ENCODE measurements at regions not wholly inside any gene's neighbourhood (a gene's known extent, or its start where the extent isn't known, plus 50 kb on each side); places are given as distances from the start of the nearest gene placed in this dataset.

GRCh38 chr1:238129677-238130076, 239.0 kb upstream of the ZP4 start:
- Histone ChIP-seq H3K79me1 (ENCODE audit: insufficient read depth, low read depth, low read length, poor library complexity, severe bottlenecking) (no peaks in the 10 kb centered on the region), H3K79me2 (ENCODE audit: insufficient read depth, low read length) (no peaks in the 10 kb centered on the region), H3K4me2 (ENCODE audit: insufficient read depth, insufficient read length, low read length) (no peak overlapping the region), H2BK12ac (ENCODE audit: insufficient read length, low read depth, low read length) (no peak overlapping the region), H3K27me3 (ENCODE audit: insufficient read depth, low read length) (no peaks in the 10 kb centered on the region), H3K4me1 (ENCODE audit: insufficient read depth, low read length) (peaks cover 2% of the 10 kb centered on the region; the same call in 1 of the 2 replicates), H3K14ac (ENCODE audit: insufficient read depth, low read length) (no peak overlapping the region), H3T11ph (ENCODE audit: low read length) (no peak overlapping the region), H4K91ac (ENCODE audit: insufficient read length, low read depth, low read length) (no peak overlapping the region), H3K18ac (ENCODE audit: insufficient read length, low read depth, low read length) (no peak overlapping the region), H2AK5ac (ENCODE audit: insufficient read length, low read length) (no peak overlapping the region), H3K9me3 (ENCODE audit: control insufficient read depth, low read depth, low read length) (no peaks in the 10 kb centered on the region), H2BK20ac (ENCODE audit: low read depth, low read length, poor library complexity, severe bottlenecking) (no peak overlapping the region), H2BK15ac (ENCODE audit: low read depth, low read length) (no peak overlapping the region), H3K9ac (ENCODE audit: extremely low read depth, insufficient read length, low read length) (no peak overlapping the region), H3K23me2 (ENCODE audit: insufficient read length, low read depth, low read length, poor library complexity, severe bottlenecking) (no peaks in the 10 kb centered on the region), H3K4ac (ENCODE audit: low read depth, low read length) (no peak overlapping the region), H4K8ac (replicated peaks; ENCODE audit: insufficient read length, low read depth, low read length) (no peak overlapping the region), H4K5ac (ENCODE audit: insufficient read length, low read depth, low read length) (no peak overlapping the region), H3K56ac (ENCODE audit: insufficient read length, low read depth, low read length) (no peak overlapping the region), H3K27ac (ENCODE audit: insufficient read length, low read depth, low read length) (no peak overlapping the region), H3K23ac (ENCODE audit: insufficient read length, low read depth, low read length) (no peak overlapping the region), H4K20me1 (ENCODE audit: control insufficient read depth, insufficient read depth, insufficient read length) (no peaks in the 10 kb centered on the region), H2AFZ (ENCODE audit: low read length) (no peak overlapping the region), H2BK120ac (ENCODE audit: low read depth, low read length, poor library complexity, severe bottlenecking) (no peak overlapping the region), H2BK5ac (ENCODE audit: insufficient read length, low read length) (no peak overlapping the region)
- WGBS (ENCODE audit: extremely low coverage, insufficient read length, low lambda C conversion rate) = no CpG with 5 or more reads among the region's 2 CpGs
- no peaks in the 10 kb centered on the region; a peak in 1 of 5 replicates for H3K9me3 Mint-ChIP-seq
- peaks cover 18 to 19% of the 10 kb centered on the region in 2 experiments for H3K4me1 Mint-ChIP-seq
- no peak overlapping the region; a peak in 1 of 5 replicates for H3K4me3 Mint-ChIP-seq
- H3K27me3 Mint-ChIP-seq (ENCODE audit: low read depth) = no peaks in the 10 kb centered on the region; the same call in 1 of the 2 replicates
- H3K36me3 Mint-ChIP-seq (ENCODE audit: insufficient read depth in 1 of 3, low read depth in 3 of 3) = no peaks in the 10 kb centered on the region; a peak in 2 of 7 replicates
- no peak for DNase-seq
- no peak for TF ChIP-seq CTCF (conservative IDR thresholded peaks at IDR 0.05)
- H3K27ac Mint-ChIP-seq = peak overlapping the region in 2 of 3 experiments; percentile 32 to 89; a peak in 3 of 7 replicates
